ENCODE measurements at regions not wholly inside any gene's neighbourhood (a gene's known extent, or its start where the extent isn't known, plus 50 kb on each side); places are given as distances from the start of the nearest gene placed in this dataset.
A peak's percentile ranks its signal among the peaks of the same experiment; 100 is the strongest.

GRCh38 chr3:135456108-135456790, 509.3 kb upstream of the PPP2R3A start (continued):
- TF ChIP-seq DEAF1 (CRISPR knock-in tag; IDR thresholded peaks at IDR 0.05) = no peak
- TF ChIP-seq TRIM24 (IDR thresholded peaks at IDR 0.05) = no peak
- no peak for TF ChIP-seq CREM (IDR thresholded peaks at IDR 0.05; ENCODE audit: low read depth)
- no peak for TF ChIP-seq NFATC3 (IDR thresholded peaks at IDR 0.05)
- TF ChIP-seq ZEB2 (IDR thresholded peaks at IDR 0.05) = no peak

GRCh38 chr3:135458541-135459322, 506.8 kb upstream of the PPP2R3A start:
- no peaks in the 10 kb centered on the region for H3K9me3 ChIP-seq (replicated peaks; ENCODE audit: control insufficient read depth, insufficient read depth, low read depth, low read length)
- no peak overlapping the region for H3K4me3 ChIP-seq
- H3K4me2 ChIP-seq (ENCODE audit: insufficient read depth, low read length) = no peak overlapping the region
- H3K27me3 ChIP-seq (ENCODE audit: control insufficient read depth in 2 of 2, insufficient read depth in 2 of 2, low read length in 2 of 2) = peaks cover 0 to 14% of the 10 kb centered on the region in 2 experiments; a peak in 3 of 5 replicates
- DNase-seq (ENCODE audit: extremely low read depth in 1 of 4, low spot score in 3 of 4) (no peak), ATAC-seq (no peak), FAIRE-seq (no peak)
- intact Hi-C loops (cut with micrococcal nuclease) (no loop called here), in situ Hi-C loops (cut with MboI) (no loop called here)
- H4K20me1 ChIP-seq (replicated peaks; ENCODE audit: control insufficient read depth, insufficient read depth, low read length) = no peaks in the 10 kb centered on the region
- BruUV-seq (replicated peaks) = no TSS peak
- WGBS (ENCODE audit: insufficient coverage, low coverage, missing lambda C conversion rate) = 2% methylated on average over 10 of the region's 10 CpGs
- H3K9me1 ChIP-seq (ENCODE audit: control insufficient read depth, insufficient read depth, low read length) = no peaks in the 10 kb centered on the region
- H2AFZ ChIP-seq (ENCODE audit: low read depth, low read length) = no peak overlapping the region
- no peaks in the 10 kb centered on the region for H3K79me2 ChIP-seq (ENCODE audit: control insufficient read depth, insufficient read depth, low read length)
- no peak overlapping the region for H3K27ac ChIP-seq (ENCODE audit: extremely low read depth, low read depth, low read length)
- CTCF ChIA-PET (ENCODE audit: low intra/inter-chr PET ratio) = no interaction called here
- H3K9ac ChIP-seq (ENCODE audit: insufficient read depth in 1 of 2, low read depth in 2 of 2, low read length in 2 of 2) = no peak overlapping the region
- H3K4me1 ChIP-seq (replicated peaks in 1 of 2; ENCODE audit: control insufficient read depth in 2 of 2, insufficient read depth in 2 of 2, low read length in 2 of 2) = no peaks in the 10 kb centered on the region
- H3K36me3 ChIP-seq (ENCODE audit: control insufficient read depth, insufficient read depth, low read length) = no peaks in the 10 kb centered on the region
- TF ChIP-seq CXXC5 (CRISPR knock-in tag; IDR thresholded peaks at IDR 0.05) = no peak
- TF ChIP-seq DMBX1 (CRISPR knock-in tag; IDR thresholded peaks at IDR 0.05; ENCODE audit: borderline replicate concordance) = no peak
- 0 out of 2 replicates have a peak, but pooled peaks have one; percentile 6 for TF ChIP-seq MAFF (IDR thresholded peaks at IDR 0.05; ENCODE audit: low read length)
- TF ChIP-seq SLC30A9 (CRISPR knock-in tag; IDR thresholded peaks at IDR 0.05) = no peak
- 0 out of 2 replicates have a peak, but pooled peaks have one; percentile 5 for TF ChIP-seq MAFK (IDR thresholded peaks at IDR 0.05; ENCODE audit: low read length)
- TF ChIP-seq HDAC1 (IDR thresholded peaks at IDR 0.05) = no peak
- no peak for TF ChIP-seq HCFC1 (IDR thresholded peaks at IDR 0.05; ENCODE audit: low read depth, low read length)
- TF ChIP-seq PHF21A (IDR thresholded peaks at IDR 0.05; ENCODE audit: borderline replicate concordance, low read depth) = no peak
- TF ChIP-seq ATF3 (IDR thresholded peaks at IDR 0.05) = no peak
- TF ChIP-seq ATF3 (CRISPR knock-in tag; conservative IDR thresholded peaks at IDR 0.05) = no peak
- POLR2A ChIA-PET = no interaction called here

Measured in K562 (cell line).